SK-N-SH treated with all-trans-retinoic acid at 6 μM for 48 hours (cell line): ENCODE measurements at regions not wholly inside any gene's neighbourhood (a gene's known extent, or its start where the extent isn't known, plus 50 kb on each side); places are given as distances from the start of the nearest gene placed in this dataset.

ENCODE experiments used
- ATAC-seq: fragments of 200-7000 bp; cut with Tn5 transposase; 3 replicates; pipeline ENCODE4 v1.9.1; 2020; ENCODE audit warnings: mild to moderate bottlenecking, moderate library complexity
- ARNTL ChIP-seq: fragments of 450-650 bp; formaldehyde crosslinking; IDR thresholded peaks from 2 replicates; pipeline ENCODE4 v1.5.0; 2020; ENCODE audit warnings: low read depth, mild to moderate bottlenecking, moderate library complexity, borderline replicate concordance
- BACH2 ChIP-seq: fragments of 250-450 bp; sonication (Bioruptor Pico); IDR thresholded peaks from 2 replicates; pipeline ENCODE4 v1.9.0; 2021; ENCODE audit warnings: mild to moderate bottlenecking, borderline replicate concordance
- CSDC2 ChIP-seq: fragments of 250-450 bp; sonication (Bioruptor Pico); IDR thresholded peaks from 2 replicates; pipeline ENCODE4 v1.5.0; 2020; ENCODE audit warnings: mild to moderate bottlenecking, moderate library complexity
- ESRRG ChIP-seq: fragments of 250-450 bp; sonication (Bioruptor Pico); IDR thresholded peaks from 2 replicates; pipeline ENCODE4 v1.6.1; 2021; ENCODE audit warnings: mild to moderate bottlenecking
- GLIS3 ChIP-seq: fragments of 250-450 bp; sonication (Bioruptor Pico); IDR thresholded peaks from 2 replicates; pipeline ENCODE4 v1.5.0; 2020; ENCODE audit warnings: mild to moderate bottlenecking, moderate library complexity
- ISL1 ChIP-seq: fragments of 250-450 bp; sonication (Bioruptor Pico); IDR thresholded peaks from 2 replicates; pipeline ENCODE4 v2.1.2; 2022; ENCODE audit warnings: mild to moderate bottlenecking, moderate library complexity
- OSR1 ChIP-seq: fragments of 250-450 bp; sonication (Bioruptor Pico); IDR thresholded peaks from 2 replicates; pipeline ENCODE4 v1.8.0; 2022; ENCODE audit warnings: moderate library complexity, mild to moderate bottlenecking, inconsistent platforms
- PPARA ChIP-seq: fragments of 250-450 bp; sonication (Bioruptor Pico); IDR thresholded peaks from 2 replicates; pipeline ENCODE4 v1.5.0; 2020; ENCODE audit warnings: mild to moderate bottlenecking, borderline replicate concordance
- RARB ChIP-seq: fragments of 250-450 bp; sonication (Bioruptor Pico); IDR thresholded peaks from 2 replicates; pipeline ENCODE4 v1.8.0; 2021; ENCODE audit warnings: mild to moderate bottlenecking, moderate library complexity
- SNAI2 ChIP-seq: fragments of 250-450 bp; sonication (Bioruptor Pico); IDR thresholded peaks from 2 replicates; pipeline ENCODE4 v1.5.0; 2020; ENCODE audit warnings: mild to moderate bottlenecking, moderate library complexity
- TCF4 ChIP-seq: fragments of 250-450 bp; sonication (Bioruptor Pico); IDR thresholded peaks from 2 replicates; pipeline ENCODE4 v1.8.0; 2021; ENCODE audit warnings: mild to moderate bottlenecking, moderate library complexity, borderline replicate concordance
- TOX ChIP-seq: fragments of 250-450 bp; sonication (Bioruptor Pico); IDR thresholded peaks from 2 replicates; pipeline ENCODE4 v1.8.0; 2021; ENCODE audit warnings: mild to moderate bottlenecking, moderate library complexity, borderline replicate concordance
- ZC3H10 ChIP-seq: fragments of 250-450 bp; sonication (Bioruptor Pico); IDR thresholded peaks from 2 replicates; pipeline ENCODE4 v1.5.1; 2021; ENCODE audit warnings: mild to moderate bottlenecking, moderate library complexity
- ZFP3 ChIP-seq: fragments of 250-450 bp; sonication (Bioruptor Pico); IDR thresholded peaks from 2 replicates; pipeline ENCODE4 v1.5.0; 2020; ENCODE audit warnings: mild to moderate bottlenecking, moderate library complexity
- ZFP30 ChIP-seq: fragments of 450-650 bp; formaldehyde crosslinking; IDR thresholded peaks from 2 replicates; pipeline ENCODE4 v1.5.0; 2022; ENCODE audit warnings: mild to moderate bottlenecking, moderate library complexity
- ZNF565 ChIP-seq: fragments of 450-650 bp; formaldehyde crosslinking; conservative IDR thresholded peaks from 2 replicates; pipeline ENCODE4 v1.5.0; 2020; ENCODE audit warnings: low read depth, mild to moderate bottlenecking, moderate library complexity
- ZNF70 ChIP-seq: fragments of 450-650 bp; formaldehyde crosslinking; IDR thresholded peaks from 2 replicates; pipeline ENCODE4 v1.5.0; 2020; ENCODE audit warnings: mild to moderate bottlenecking, moderate library complexity
- ZNF8 ChIP-seq: fragments of 450-650 bp; formaldehyde crosslinking; IDR thresholded peaks from 2 replicates; pipeline ENCODE4 v1.5.0; 2020; ENCODE audit warnings: mild to moderate bottlenecking, moderate library complexity
- TF ChIP-seq, protein P1 (sequence below): fragments of 250-450 bp; sonication (Bioruptor Pico); IDR thresholded peaks from 2 replicates; pipeline ENCODE4 v1.5.1; 2021; ENCODE audit warnings: mild to moderate bottlenecking, moderate library complexity
- TF ChIP-seq, protein P2 (sequence below): fragments of 250-450 bp; sonication (Bioruptor Pico); IDR thresholded peaks from 2 replicates; pipeline ENCODE4 v1.8.0; 2021; ENCODE audit warnings: low read depth, mild to moderate bottlenecking, moderate library complexity, borderline replicate concordance
- TF ChIP-seq, protein P3 (sequence below): fragments of 250-450 bp; sonication (Bioruptor Pico); IDR thresholded peaks from 2 replicates; pipeline ENCODE4 v1.5.0; 2020; ENCODE audit warnings: mild to moderate bottlenecking, moderate library complexity
- TF ChIP-seq, protein P4 (sequence below): fragments of 250-450 bp; sonication (Bioruptor Pico); IDR thresholded peaks from 2 replicates; pipeline ENCODE4 v1.8.0; 2020; ENCODE audit warnings: mild to moderate bottlenecking, moderate library complexity, borderline replicate concordance

DNA sequence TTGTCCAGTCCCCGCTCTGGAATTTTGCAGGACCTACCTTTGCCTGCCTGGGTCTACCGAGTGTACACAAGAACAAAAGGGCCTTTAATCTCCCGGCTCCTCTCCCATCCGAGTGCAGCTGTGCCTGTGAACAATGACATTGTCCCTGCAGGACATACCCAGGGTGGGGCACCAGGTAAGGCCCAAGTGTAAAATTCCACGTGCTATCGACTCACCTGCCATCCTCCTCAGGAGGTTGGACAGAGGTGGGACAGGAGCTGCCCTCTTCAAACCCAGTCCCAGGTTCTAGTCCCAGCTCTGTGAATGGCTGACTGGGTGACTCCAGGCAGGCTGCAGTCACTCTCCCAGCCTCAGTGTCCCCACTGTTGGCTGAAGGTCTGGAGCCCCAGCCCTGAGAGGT is 159.6 kb upstream of the ALDH1B1 start:
- ATAC-seq, result no peak
- TF ChIP-seq ARNTL (CRISPR knock-in tag), result no peak
- TF ChIP-seq TOX, result no peak
- TF ChIP-seq GLIS3 (CRISPR knock-in tag), result no peak
- no peak for TF ChIP-seq ISL1 (CRISPR knock-in tag)
- no peak for TF ChIP-seq BACH2
- no peak for TF ChIP-seq ZNF8 (CRISPR knock-in tag)
- TF ChIP-seq ZNF565 (CRISPR knock-in tag), result no peak
- TF ChIP-seq RARB (CRISPR knock-in tag), result no peak
- TF ChIP-seq ZFP3, result no peak
- TF ChIP-seq, protein P1, sequence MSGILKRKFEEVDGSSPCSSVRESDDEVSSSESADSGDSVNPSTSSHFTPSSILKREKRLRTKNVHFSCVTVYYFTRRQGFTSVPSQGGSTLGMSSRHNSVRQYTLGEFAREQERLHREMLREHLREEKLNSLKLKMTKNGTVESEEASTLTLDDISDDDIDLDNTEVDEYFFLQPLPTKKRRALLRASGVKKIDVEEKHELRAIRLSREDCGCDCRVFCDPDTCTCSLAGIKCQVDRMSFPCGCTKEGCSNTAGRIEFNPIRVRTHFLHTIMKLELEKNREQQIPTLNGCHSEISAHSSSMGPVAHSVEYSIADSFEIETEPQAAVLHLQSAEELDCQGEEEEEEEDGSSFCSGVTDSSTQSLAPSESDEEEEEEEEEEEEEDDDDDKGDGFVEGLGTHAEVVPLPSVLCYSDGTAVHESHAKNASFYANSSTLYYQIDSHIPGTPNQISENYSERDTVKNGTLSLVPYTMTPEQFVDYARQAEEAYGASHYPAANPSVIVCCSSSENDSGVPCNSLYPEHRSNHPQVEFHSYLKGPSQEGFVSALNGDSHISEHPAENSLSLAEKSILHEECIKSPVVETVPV (CRISPR knock-in tag), result no peak
- TF ChIP-seq OSR1 (CRISPR knock-in tag), result no peak
- TF ChIP-seq TCF4 (CRISPR knock-in tag), result no peak
- no peak for TF ChIP-seq ZFP30 (CRISPR knock-in tag)
- TF ChIP-seq, protein P2, sequence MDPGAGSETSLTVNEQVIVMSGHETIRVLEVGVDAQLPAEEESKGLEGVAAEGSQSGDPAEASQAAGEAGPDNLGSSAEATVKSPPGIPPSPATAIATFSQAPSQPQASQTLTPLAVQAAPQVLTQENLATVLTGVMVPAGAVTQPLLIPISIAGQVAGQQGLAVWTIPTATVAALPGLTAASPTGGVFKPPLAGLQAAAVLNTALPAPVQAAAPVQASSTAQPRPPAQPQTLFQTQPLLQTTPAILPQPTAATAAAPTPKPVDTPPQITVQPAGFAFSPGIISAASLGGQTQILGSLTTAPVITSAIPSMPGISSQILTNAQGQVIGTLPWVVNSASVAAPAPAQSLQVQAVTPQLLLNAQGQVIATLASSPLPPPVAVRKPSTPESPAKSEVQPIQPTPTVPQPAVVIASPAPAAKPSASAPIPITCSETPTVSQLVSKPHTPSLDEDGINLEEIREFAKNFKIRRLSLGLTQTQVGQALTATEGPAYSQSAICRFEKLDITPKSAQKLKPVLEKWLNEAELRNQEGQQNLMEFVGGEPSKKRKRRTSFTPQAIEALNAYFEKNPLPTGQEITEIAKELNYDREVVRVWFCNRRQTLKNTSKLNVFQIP (CRISPR knock-in tag), result no peak
- TF ChIP-seq, protein P3, sequence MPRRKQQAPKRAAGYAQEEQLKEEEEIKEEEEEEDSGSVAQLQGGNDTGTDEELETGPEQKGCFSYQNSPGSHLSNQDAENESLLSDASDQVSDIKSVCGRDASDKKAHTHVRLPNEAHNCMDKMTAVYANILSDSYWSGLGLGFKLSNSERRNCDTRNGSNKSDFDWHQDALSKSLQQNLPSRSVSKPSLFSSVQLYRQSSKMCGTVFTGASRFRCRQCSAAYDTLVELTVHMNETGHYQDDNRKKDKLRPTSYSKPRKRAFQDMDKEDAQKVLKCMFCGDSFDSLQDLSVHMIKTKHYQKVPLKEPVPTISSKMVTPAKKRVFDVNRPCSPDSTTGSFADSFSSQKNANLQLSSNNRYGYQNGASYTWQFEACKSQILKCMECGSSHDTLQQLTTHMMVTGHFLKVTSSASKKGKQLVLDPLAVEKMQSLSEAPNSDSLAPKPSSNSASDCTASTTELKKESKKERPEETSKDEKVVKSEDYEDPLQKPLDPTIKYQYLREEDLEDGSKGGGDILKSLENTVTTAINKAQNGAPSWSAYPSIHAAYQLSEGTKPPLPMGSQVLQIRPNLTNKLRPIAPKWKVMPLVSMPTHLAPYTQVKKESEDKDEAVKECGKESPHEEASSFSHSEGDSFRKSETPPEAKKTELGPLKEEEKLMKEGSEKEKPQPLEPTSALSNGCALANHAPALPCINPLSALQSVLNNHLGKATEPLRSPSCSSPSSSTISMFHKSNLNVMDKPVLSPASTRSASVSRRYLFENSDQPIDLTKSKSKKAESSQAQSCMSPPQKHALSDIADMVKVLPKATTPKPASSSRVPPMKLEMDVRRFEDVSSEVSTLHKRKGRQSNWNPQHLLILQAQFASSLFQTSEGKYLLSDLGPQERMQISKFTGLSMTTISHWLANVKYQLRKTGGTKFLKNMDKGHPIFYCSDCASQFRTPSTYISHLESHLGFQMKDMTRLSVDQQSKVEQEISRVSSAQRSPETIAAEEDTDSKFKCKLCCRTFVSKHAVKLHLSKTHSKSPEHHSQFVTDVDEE (CRISPR knock-in tag), result no peak
- TF ChIP-seq, protein P4, sequence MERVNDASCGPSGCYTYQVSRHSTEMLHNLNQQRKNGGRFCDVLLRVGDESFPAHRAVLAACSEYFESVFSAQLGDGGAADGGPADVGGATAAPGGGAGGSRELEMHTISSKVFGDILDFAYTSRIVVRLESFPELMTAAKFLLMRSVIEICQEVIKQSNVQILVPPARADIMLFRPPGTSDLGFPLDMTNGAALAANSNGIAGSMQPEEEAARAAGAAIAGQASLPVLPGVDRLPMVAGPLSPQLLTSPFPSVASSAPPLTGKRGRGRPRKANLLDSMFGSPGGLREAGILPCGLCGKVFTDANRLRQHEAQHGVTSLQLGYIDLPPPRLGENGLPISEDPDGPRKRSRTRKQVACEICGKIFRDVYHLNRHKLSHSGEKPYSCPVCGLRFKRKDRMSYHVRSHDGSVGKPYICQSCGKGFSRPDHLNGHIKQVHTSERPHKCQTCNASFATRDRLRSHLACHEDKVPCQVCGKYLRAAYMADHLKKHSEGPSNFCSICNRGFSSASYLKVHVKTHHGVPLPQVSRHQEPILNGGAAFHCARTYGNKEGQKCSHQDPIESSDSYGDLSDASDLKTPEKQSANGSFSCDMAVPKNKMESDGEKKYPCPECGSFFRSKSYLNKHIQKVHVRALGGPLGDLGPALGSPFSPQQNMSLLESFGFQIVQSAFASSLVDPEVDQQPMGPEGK, result no peak
- TF ChIP-seq ZNF70 (CRISPR knock-in tag), result no peak
- no peak for TF ChIP-seq PPARA (CRISPR knock-in tag)
- TF ChIP-seq, all 23 proteins: peak for 0

DNA sequence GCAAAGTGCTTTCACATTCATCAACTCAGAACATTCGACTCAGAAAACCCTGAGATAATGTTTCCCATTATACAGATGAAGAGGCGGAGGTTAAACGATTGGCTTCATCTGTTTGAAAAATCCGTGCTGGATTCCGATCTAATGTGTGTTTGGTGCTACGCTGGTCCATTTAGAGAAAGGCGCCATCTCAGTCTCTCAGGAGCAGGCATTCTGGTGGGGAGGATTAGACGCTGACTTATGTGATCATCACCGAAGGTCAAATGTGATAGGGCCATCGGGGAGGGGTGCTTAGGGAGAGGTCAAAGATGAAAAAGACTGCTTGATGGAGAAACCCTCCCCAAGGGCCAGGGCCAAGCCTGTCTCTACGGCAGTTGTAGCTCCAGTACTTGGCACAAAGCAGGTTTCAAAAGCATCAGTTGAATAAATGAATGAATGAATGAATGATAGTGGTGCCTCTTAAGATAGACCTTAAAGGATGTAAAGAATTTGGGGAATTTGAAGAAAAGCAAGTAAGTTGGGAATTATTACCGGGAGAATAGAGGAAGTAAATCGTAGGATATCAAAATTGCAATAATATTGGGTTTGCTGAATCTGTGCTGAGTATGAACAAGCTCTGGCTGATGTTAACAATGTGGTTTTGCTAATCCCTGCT is 160.6 kb upstream of the SHB start:
- ATAC-seq, result no peak
- no peak for TF ChIP-seq ESRRG (CRISPR knock-in tag)
- no peak for TF ChIP-seq CSDC2 (CRISPR knock-in tag)
- TF ChIP-seq ZNF565 (CRISPR knock-in tag), result no peak
- no peak for TF ChIP-seq ZC3H10 (CRISPR knock-in tag)

DNA sequence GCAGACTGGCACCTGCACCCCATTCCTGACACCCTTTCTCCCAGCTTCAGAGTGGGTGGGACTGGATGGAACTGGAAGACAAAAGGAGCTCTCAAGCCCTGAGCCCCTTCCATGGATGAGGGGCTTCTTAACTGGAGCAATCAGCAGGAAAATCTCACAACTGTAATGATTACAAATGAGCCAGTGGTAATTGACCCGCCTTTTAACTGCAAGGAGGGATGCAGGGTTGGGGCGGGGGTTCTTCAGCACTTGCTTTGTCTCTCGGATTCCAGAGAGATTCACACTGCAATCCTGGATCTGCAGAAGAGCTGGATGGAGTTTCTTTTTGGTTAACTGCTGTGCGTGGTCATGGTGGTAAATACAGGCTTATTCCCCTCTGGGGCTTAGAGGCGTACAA is 160.1 kb upstream of the SHB start:
- TF ChIP-seq SNAI2 (no peak), ZNF8 (CRISPR knock-in tag) (no peak), RARB (CRISPR knock-in tag) (no peak), CSDC2 (CRISPR knock-in tag) (no peak), ISL1 (CRISPR knock-in tag) (no peak), ZFP3 (no peak), ZC3H10 (CRISPR knock-in tag) (no peak), ZNF565 (CRISPR knock-in tag) (no peak), ARNTL (CRISPR knock-in tag) (no peak), TCF4 (CRISPR knock-in tag) (no peak), TOX (no peak), ZFP30 (CRISPR knock-in tag) (no peak)
- TF ChIP-seq, protein P2 (CRISPR knock-in tag), result no peak
- no peak for ATAC-seq
